CD14-positive monocyte (primary cell): ENCODE measurements at regions not wholly inside any gene's neighbourhood (a gene's known extent, or its start where the extent isn't known, plus 50 kb on each side); places are given as distances from the start of the nearest gene placed in this dataset.
"Not testable (repeated sequence)": the region's sequence is repeated elsewhere in the genome, so short reads cannot be mapped to it uniquely, and the experiment has no call there.

ENCODE experiments used
- DNase-seq, 3 donors: peaks; one replicate each; pipeline ENCODE4 v3.0.0-alpha.2; 2011 to 2022
- H2AFZ ChIP-seq: 2 replicates; pipeline ENCODE4 v1.6.0; 2012; ENCODE audit warnings: mild to moderate bottlenecking, low read depth, low read length, inconsistent platforms; ENCODE audit not compliant: insufficient read depth, poor library complexity, severe bottlenecking
- H3K27ac ChIP-seq, 2 donors: 1 replicate in 1 of 2; 2 replicates in 1 of 2; pipeline ENCODE4 v1.5.1; 2012 to 2013; ENCODE audit warnings: low read length in 2 of 2, control low read depth in 1 of 2, inconsistent platforms in 1 of 2, low read depth in 1 of 2, mild to moderate bottlenecking in 1 of 2
- H3K27me3 ChIP-seq, 2 donors: one replicate each; pipeline versions ENCODE4 v1.6.0 to v1.6.1; 2011 to 2013; ENCODE audit warnings: low read length in 2 of 2; ENCODE audit not compliant: control insufficient read depth in 2 of 2, insufficient read depth in 2 of 2
- H3K36me3 ChIP-seq, 2 donors: replicated peaks in 1 of 2; 1 replicate in 1 of 2; 2 replicates in 1 of 2; pipeline versions ENCODE4 v1.5.1 to v1.6.1; 2012 to 2013; ENCODE audit warnings: low read length in 2 of 2, control low read depth in 1 of 2, inconsistent platforms in 1 of 2, mild to moderate bottlenecking in 1 of 2; ENCODE audit not compliant: insufficient read depth in 2 of 2, control insufficient read depth in 1 of 2
- H3K4me1 ChIP-seq, 2 donors: 1 replicate in 1 of 2; 2 replicates in 1 of 2; pipeline versions ENCODE4 v1.5.1 to v1.6.1; 2012 to 2013; ENCODE audit warnings: low read length in 2 of 2, control low read depth in 1 of 2, inconsistent platforms in 1 of 2, mild to moderate bottlenecking in 1 of 2, moderate library complexity in 1 of 2; ENCODE audit not compliant: insufficient read depth in 2 of 2, control insufficient read depth in 1 of 2
- H3K4me2 ChIP-seq: replicated peaks from 2 replicates; pipeline ENCODE3; 2012; ENCODE audit warnings: low read length, moderate library complexity, mild to moderate bottlenecking; ENCODE audit not compliant: poor library complexity, severe bottlenecking; ENCODE audit errors: extremely low read depth
- H3K4me3 ChIP-seq, 3 experiments: fragments of 200-600 bp in 1 of 3; sonication (generic) in 1 of 3; replicated peaks in 1 of 3; 1 replicate in 2 of 3; 2 replicates in 1 of 3; pipeline ENCODE4 v1.5.1; 2011 to 2013; ENCODE audit warnings: low read length in 3 of 3, mild to moderate bottlenecking in 3 of 3, control low read depth in 2 of 3, low read depth in 2 of 3, inconsistent platforms in 1 of 3, moderate library complexity in 1 of 3
- H3K79me2 ChIP-seq: 2 replicates; pipeline ENCODE4 v1.6.0; 2012; ENCODE audit warnings: mild to moderate bottlenecking, control low read depth, inconsistent platforms, low read length, moderate library complexity; ENCODE audit not compliant: insufficient read depth
- H3K9ac ChIP-seq: 2 replicates; pipeline ENCODE4 v1.6.0; 2017; ENCODE audit warnings: low read length, mild to moderate bottlenecking; ENCODE audit not compliant: insufficient read depth, poor library complexity, severe bottlenecking
- H3K9me3 ChIP-seq, 2 donors: replicated peaks in 1 of 2; 1 replicate in 1 of 2; 2 replicates in 1 of 2; pipeline versions ENCODE4 v1.5.1 to v1.6.1; 2012 to 2013; ENCODE audit warnings: low read length in 2 of 2, control low read depth in 1 of 2; ENCODE audit not compliant: control insufficient read depth in 1 of 2, insufficient read depth in 1 of 2
- H4K20me1 ChIP-seq: 2 replicates; pipeline ENCODE4 v1.6.0; 2012; ENCODE audit warnings: mild to moderate bottlenecking, low read length, control low read depth, moderate library complexity; ENCODE audit not compliant: insufficient read depth
- H3K27ac Mint-ChIP-seq, 7 donors: one replicate each; pipeline ENCODE4 v1.8.0; 2020; ENCODE audit warnings: mild to moderate bottlenecking in 7 of 7, mixed read lengths in 7 of 7, moderate library complexity in 6 of 7, inconsistent platforms in 2 of 7
- H3K27me3 Mint-ChIP-seq, 3 donors: one replicate each; pipeline ENCODE4 v1.8.0; 2021 to 2022; ENCODE audit warnings: low read depth in 3 of 3, mild to moderate bottlenecking in 3 of 3, mixed read lengths in 3 of 3, moderate library complexity in 3 of 3, inconsistent platforms in 1 of 3
- H3K36me3 Mint-ChIP-seq, 2 donors: one replicate each; pipeline ENCODE4 v1.8.0; 2020; ENCODE audit warnings: mixed read lengths in 2 of 2, inconsistent platforms in 1 of 2, mild to moderate bottlenecking in 1 of 2
- H3K4me1 Mint-ChIP-seq: one replicate; pipeline ENCODE4 v1.8.0; 2020; ENCODE audit warnings: mild to moderate bottlenecking, mixed read lengths
- H3K4me3 Mint-ChIP-seq, 2 donors: one replicate each; pipeline ENCODE4 v1.8.0; 2020; ENCODE audit warnings: mild to moderate bottlenecking in 2 of 2, mixed read lengths in 2 of 2, moderate library complexity in 1 of 2
- H3K9me3 Mint-ChIP-seq, 7 donors: one replicate each; pipeline ENCODE4 v1.8.0; 2020 to 2022; ENCODE audit warnings: mixed read lengths in 7 of 7, mild to moderate bottlenecking in 6 of 7, moderate library complexity in 6 of 7, inconsistent platforms in 2 of 7
- CTCF ChIP-seq: fragments of 200-600 bp; IDR thresholded peaks from one replicate; pipeline ENCODE4 v1.8.0; 2022; ENCODE audit warnings: antibody characterized with exemption, mild to moderate bottlenecking
- WGBS: methylation state at CpG from one replicate; pipeline ENCODE4 v1.1.5; 2013; ENCODE audit warnings: missing lambda C conversion rate; ENCODE audit not compliant: insufficient coverage; 5-methylcytosine and 5-hydroxymethylcytosine counted together
- intact Hi-C, 2 donors: fragments of 100-400 bp; cut with micrococcal nuclease; formaldehyde crosslinking; loops; one replicate each; pipeline versions ENCODE4 v1.15.0 to v1.15.1; 2023

GRCh38 chr19:37309834-37310575 lies 60.9 kb upstream of the ZNF527 start:
- Histone ChIP-seq H3K9ac (no peak overlapping the region), H3K4me3 (no peak overlapping the region), H3K9me3 (peaks cover 52 to 54% of the 10 kb centered on the region in 2 donors), H3K79me2 (no peaks in the 10 kb centered on the region), H4K20me1 (no peaks in the 10 kb centered on the region), H3K27ac (no peak overlapping the region), H3K4me1 (peaks cover 9 to 12% of the 10 kb centered on the region in 2 donors), H2AFZ (no peak overlapping the region), H3K36me3 (no peaks in the 10 kb centered on the region), H3K4me2 (no peak overlapping the region), H3K27me3 (peaks cover 3 to 12% of the 10 kb centered on the region in 2 donors)
- intact Hi-C loops: loop anchor here in 1 of 2 donors (10.0 kb wide), 1 partner anchor 155 kb away; the partner anchor contains the start of genes ZNF569 and ZNF570
- Mint-ChIP-seq H3K4me1 (peaks cover 15% of the 10 kb centered on the region), H3K36me3 (no peaks in the 10 kb centered on the region), H3K9me3 (peaks cover 28 to 53% (median 52%) of the 10 kb centered on the region in 7 donors), H3K27ac (no peak overlapping the region), H3K27me3 (peaks cover 10 to 16% (median 11%) of the 10 kb centered on the region in 3 donors), H3K4me3 (no peak overlapping the region)
- no peak for TF ChIP-seq CTCF
- no CpG with 5 or more reads among the region's 7 CpGs for WGBS
- DNase-seq: no peak

- H4K20me1 ChIP-seq, H3K27ac ChIP-seq, H3K36me3 Mint-ChIP-seq, H3K9ac ChIP-seq, H3K79me2 ChIP-seq, H3K36me3 ChIP-seq: not testable (repeated sequence)
- Histone ChIP-seq H3K4me3 (peak overlapping the region in 1 of 3 experiments; percentile 62), H3K4me2 (peak overlapping the region; percentile 63), H2AFZ (peak overlapping the region; percentile 71), H3K4me1 (peaks cover 16 to 23% of the 10 kb centered on the region in 2 donors), H3K27me3 (peaks cover 3 to 12% of the 10 kb centered on the region in 2 donors), H3K9me3 (peaks cover 34 to 43% of the 10 kb centered on the region in 2 donors)
- Mint-ChIP-seq H3K27ac (peak overlapping the region in 2 of 7 donors; percentile 18 to 77), H3K4me1 (peaks cover 15% of the 10 kb centered on the region), H3K4me3 (peak overlapping the region; percentile 72 to 89), H3K9me3 (peaks cover 9 to 53% (median 48%) of the 10 kb centered on the region in 7 donors), H3K27me3 (peaks cover 10 to 20% (median 11%) of the 10 kb centered on the region in 3 donors)
- intact Hi-C loops: loop anchor here in 1 of 2 donors (10.0 kb wide), 1 partner anchor 152 kb away; the partner anchor contains the start of genes ZNF569 and ZNF570
- WGBS: 6% methylated on average over 21 of the region's 37 CpGs
- DNase-seq: peak in 2 of 3 donors; percentile 3 to 11
These were observed 58.2 kb upstream of the ZNF527 start for GRCh38 chr19:37312531-37313334.
